Sciatic nerve (tissue), 2 donors: ENCODE measurements at regions not wholly inside any gene's neighbourhood (a gene's known extent, or its start where the extent isn't known, plus 50 kb on each side); places are given as distances from the start of the nearest gene placed in this dataset.

Experiments
- ATAC-seq: fragments of 200-7000 bp; cut with Tn5 transposase; one replicate; pipeline ENCODE4 v1.9.1; 2020; ENCODE audit warnings: mild to moderate bottlenecking, moderate library complexity
- DNase-seq: peaks from one replicate; pipeline ENCODE4 v3.0.0-alpha.2; 2020; ENCODE audit warnings: low spot score
- intact Hi-C: fragments of 100-400 bp; cut with DNase I; formaldehyde crosslinking; loops from one replicate; pipeline ENCODE4 v1.14.2; 2022
- donor health status: DM: no; HTN: no; CAD: no.
- donor health status: DM: no; HTN: no; CAD: no.

- no peak for ATAC-seq
- intact Hi-C loops = no loop called here
- DNase-seq = no peak
Observed at GRCh38 chr13:32857077-32857476, 159.1 kb upstream of the KL start.

- DNase-seq = no peak
- intact Hi-C loops = no loop called here
- no peak for ATAC-seq
Observed at GRCh38 chr13:32857689-32858088, 158.5 kb upstream of the KL start.

- DNase-seq (no peak), ATAC-seq (no peak)
- intact Hi-C loops = no loop called here
Observed at GRCh38 chr13:32859707-32860292, 156.4 kb upstream of the KL start.

- DNase-seq (no peak), ATAC-seq (no peak)
- intact Hi-C loops = no loop called here
Observed at GRCh38 chr13:32861304-32861703, 154.9 kb upstream of the KL start.

- intact Hi-C loops = no loop called here
- no peak for ATAC-seq
- no peak for DNase-seq
Observed at GRCh38 chr13:32863596-32863995, 152.6 kb upstream of the KL start.

- ATAC-seq (no peak), DNase-seq (no peak)
- intact Hi-C loops = no loop called here
Observed at GRCh38 chr13:32866921-32867320, 149.3 kb upstream of the KL start.

GRCh38 chr13:32877491-32877890, 138.7 kb upstream of the KL start:
- intact Hi-C loops = no loop called here
- DNase-seq (no peak), ATAC-seq (no peak)

GRCh38 chr13:32878163-32878562, 138.1 kb upstream of the KL start:
- ATAC-seq (no peak), DNase-seq (no peak)
- intact Hi-C loops = no loop called here

- no peak for ATAC-seq
- intact Hi-C loops = no loop called here
- DNase-seq = no peak
Observed at GRCh38 chr13:32880636-32881035, 135.6 kb upstream of the KL start.

GRCh38 chr13:32881074-32881776, 135.0 kb upstream of the KL start:
- intact Hi-C loops = no loop called here
- DNase-seq (no peak), ATAC-seq (peak; percentile 46)

- DNase-seq (no peak), ATAC-seq (no peak)
- intact Hi-C loops = no loop called here
Observed at GRCh38 chr13:32881777-32882145, 134.5 kb upstream of the KL start.

- ATAC-seq (no peak), DNase-seq (no peak)
- intact Hi-C loops = no loop called here
Observed at GRCh38 chr13:32882691-32883090, 133.5 kb upstream of the KL start.

- ATAC-seq (no peak), DNase-seq (no peak)
- intact Hi-C loops = no loop called here
Observed at GRCh38 chr13:32883474-32883873, 132.7 kb upstream of the KL start.

- DNase-seq (no peak), ATAC-seq (no peak)
- intact Hi-C loops = no loop called here
Observed at GRCh38 chr13:32887617-32888016, 128.6 kb upstream of the KL start.

GRCh38 chr13:32889986-32890565, 126.1 kb upstream of the KL start:
- intact Hi-C loops = no loop called here
- no peak for ATAC-seq
- no peak for DNase-seq

GRCh38 chr13:32893176-32893575, 123.0 kb upstream of the KL start:
- DNase-seq (no peak), ATAC-seq (no peak)
- intact Hi-C loops = no loop called here

GRCh38 chr13:32894589-32895001, 121.6 kb upstream of the KL start:
- no peak for DNase-seq

GRCh38 chr13:32895296-32895695, 120.9 kb upstream of the KL start:
- DNase-seq (no peak), ATAC-seq (no peak)
- intact Hi-C loops = no loop called here

More at GRCh38 chr13:32894589-32895001, 121.6 kb upstream of the KL start:
- intact Hi-C loops = no loop called here
- ATAC-seq = no peak

- DNase-seq = no peak
- intact Hi-C loops = no loop called here
- no peak for ATAC-seq
Observed at GRCh38 chr13:32897296-32897695, 118.9 kb upstream of the KL start.

- ATAC-seq = peak; percentile 80
- intact Hi-C loops = no loop called here
- no peak for DNase-seq
Observed at GRCh38 chr13:32902029-32902780, 114.0 kb upstream of the KL start.
